ENCODE measurements at regions not wholly inside any gene's neighbourhood (a gene's known extent, or its start where the extent isn't known, plus 50 kb on each side); places are given as distances from the start of the nearest gene placed in this dataset.

DNA sequence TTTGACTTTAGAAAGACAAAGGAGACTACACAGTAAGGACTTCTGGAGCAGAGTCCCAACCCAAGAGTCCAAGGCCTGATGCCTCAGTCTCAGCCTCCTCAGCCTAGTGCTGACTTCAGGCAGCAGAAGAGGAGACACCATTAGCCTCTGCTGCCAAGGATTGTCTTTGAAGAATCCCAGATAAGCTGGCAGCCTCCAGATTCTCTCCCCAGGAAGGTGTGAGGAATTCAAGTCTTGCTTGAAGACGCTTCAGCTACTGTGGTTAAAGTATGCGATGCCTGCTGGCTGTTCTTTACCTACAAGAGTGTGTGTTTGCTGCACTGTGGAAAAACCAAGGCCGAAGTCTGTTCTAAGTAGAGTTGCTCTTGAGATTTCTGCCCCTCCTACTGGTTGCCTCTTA lies 215.9 kb upstream of the TCF21 start:
- intact Hi-C loops (cut with DNase I), result no loop called here

DNA sequence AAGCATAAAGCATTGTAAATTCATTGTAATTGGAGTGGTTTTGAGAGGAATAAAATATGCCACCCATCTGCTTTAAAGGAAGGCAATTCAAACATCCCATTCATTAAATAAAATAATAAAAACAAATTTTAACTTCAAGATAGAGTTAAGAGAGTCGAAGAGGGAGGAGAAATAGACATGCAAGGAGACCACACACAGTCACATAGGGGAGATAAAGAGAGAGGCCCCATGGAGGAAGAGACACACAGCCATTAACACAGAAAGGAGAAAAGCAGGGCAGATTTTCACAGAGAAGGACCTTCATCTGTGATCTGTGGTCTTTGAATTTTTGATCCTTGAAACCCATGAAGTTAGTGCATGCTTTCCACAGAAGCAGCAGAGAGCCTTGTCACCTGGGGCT lies 214.3 kb upstream of the TCF21 start:
- H3K4me1 ChIP-seq, result no peaks in the 10 kb centered on the region
- no peaks in the 10 kb centered on the region for H3K9me3 ChIP-seq
- intact Hi-C loops (cut with DNase I), result no loop called here
- no peaks in the 10 kb centered on the region for H3K36me3 ChIP-seq
- H3K4me3 ChIP-seq, result no peak overlapping the region
- WGBS, 2 donors, result 45 to 46% methylated on average over 1 of the region's 1 CpG
- no peak overlapping the region for H3K27ac ChIP-seq
- TF ChIP-seq EP300 (IDR thresholded peaks at IDR 0.05) (no peak), POLR2AphosphoS5 (IDR thresholded peaks at IDR 0.05) (no peak), POLR2A (IDR thresholded peaks at IDR 0.05) (no peak)
- TF ChIP-seq, protein P1, sequence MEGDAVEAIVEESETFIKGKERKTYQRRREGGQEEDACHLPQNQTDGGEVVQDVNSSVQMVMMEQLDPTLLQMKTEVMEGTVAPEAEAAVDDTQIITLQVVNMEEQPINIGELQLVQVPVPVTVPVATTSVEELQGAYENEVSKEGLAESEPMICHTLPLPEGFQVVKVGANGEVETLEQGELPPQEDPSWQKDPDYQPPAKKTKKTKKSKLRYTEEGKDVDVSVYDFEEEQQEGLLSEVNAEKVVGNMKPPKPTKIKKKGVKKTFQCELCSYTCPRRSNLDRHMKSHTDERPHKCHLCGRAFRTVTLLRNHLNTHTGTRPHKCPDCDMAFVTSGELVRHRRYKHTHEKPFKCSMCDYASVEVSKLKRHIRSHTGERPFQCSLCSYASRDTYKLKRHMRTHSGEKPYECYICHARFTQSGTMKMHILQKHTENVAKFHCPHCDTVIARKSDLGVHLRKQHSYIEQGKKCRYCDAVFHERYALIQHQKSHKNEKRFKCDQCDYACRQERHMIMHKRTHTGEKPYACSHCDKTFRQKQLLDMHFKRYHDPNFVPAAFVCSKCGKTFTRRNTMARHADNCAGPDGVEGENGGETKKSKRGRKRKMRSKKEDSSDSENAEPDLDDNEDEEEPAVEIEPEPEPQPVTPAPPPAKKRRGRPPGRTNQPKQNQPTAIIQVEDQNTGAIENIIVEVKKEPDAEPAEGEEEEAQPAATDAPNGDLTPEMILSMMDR (IDR thresholded peaks at IDR 0.05), result no peak
- DNase-seq, result no peak
- peaks cover 0 to 37% (median 2%) of the 10 kb centered on the region in 3 donors for H3K27me3 ChIP-seq

More for the DNA sequence above, 215.9 kb upstream of the TCF21 start:
- no peak overlapping the region for H3K27ac ChIP-seq
- no peaks in the 10 kb centered on the region for H3K4me1 ChIP-seq
- TF ChIP-seq EP300 (IDR thresholded peaks at IDR 0.05) (no peak), POLR2AphosphoS5 (IDR thresholded peaks at IDR 0.05) (no peak), POLR2A (IDR thresholded peaks at IDR 0.05) (no peak)
- TF ChIP-seq, protein P1 (IDR thresholded peaks at IDR 0.05), result no peak
- H3K4me3 ChIP-seq, result no peak overlapping the region
- no peaks in the 10 kb centered on the region for H3K36me3 ChIP-seq
- peaks cover 0 to 22% (median 0%) of the 10 kb centered on the region in 3 donors for H3K27me3 ChIP-seq
- no peak for DNase-seq
- 83 to 87% methylated on average over 3 of the region's 3 CpGs for WGBS, 2 donors
- H3K9me3 ChIP-seq, result no peaks in the 10 kb centered on the region

DNA sequence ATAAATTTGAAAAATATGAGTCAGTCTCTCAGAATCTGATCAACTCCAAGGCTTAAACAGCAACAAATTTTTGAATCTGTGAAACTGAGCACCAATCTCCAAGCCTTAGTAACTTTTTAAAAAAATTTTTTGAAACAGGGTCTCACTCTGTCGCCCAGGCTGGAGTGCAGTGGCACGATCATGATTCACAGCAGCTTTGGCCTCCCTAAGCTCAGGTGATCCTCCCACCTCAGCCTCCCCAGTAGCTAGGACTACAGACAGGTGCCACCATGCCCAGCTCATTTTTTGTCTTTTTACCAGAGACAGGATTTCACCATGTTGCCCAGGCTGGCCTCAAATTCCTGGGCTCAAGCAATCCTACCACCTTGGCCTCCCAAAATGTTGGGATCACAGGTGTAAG lies 207.9 kb upstream of the TCF21 start:
- 93 to 95% methylated on average over 2 of the region's 2 CpGs for WGBS, 2 donors
- Histone ChIP-seq H3K4me1 (peaks cover 0 to 25% (median 19%) of the 10 kb centered on the region in 4 donors), H3K4me3 (no peak overlapping the region), H3K27ac (no peak overlapping the region), H3K27me3 (peaks cover 0 to 72% (median 6%) of the 10 kb centered on the region in 3 donors), H3K36me3 (no peaks in the 10 kb centered on the region), H3K9me3 (no peaks in the 10 kb centered on the region)
- no peak for TF ChIP-seq EP300 (IDR thresholded peaks at IDR 0.05)
- TF ChIP-seq POLR2A (IDR thresholded peaks at IDR 0.05), result no peak
- intact Hi-C loops (cut with DNase I), result no loop called here
- DNase-seq, result no peak

DNA sequence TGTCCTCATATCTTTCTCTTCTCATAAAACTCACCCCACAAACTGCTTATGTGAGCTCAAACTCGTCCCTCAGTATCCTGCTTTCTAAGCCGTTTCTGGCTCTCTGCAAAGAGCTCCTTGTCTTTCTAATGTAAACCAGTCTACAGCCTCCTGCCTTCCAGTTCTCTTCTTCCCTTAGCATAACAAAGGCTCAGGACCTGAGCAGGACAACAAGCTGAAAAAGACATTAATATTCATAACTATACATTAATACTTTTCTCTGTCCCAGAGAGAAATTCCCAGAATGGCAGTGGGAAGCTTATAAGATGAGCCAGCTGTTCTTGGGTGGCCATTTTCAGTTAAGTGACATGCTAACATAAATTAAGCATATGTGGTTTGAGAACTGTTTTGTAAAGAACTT lies 207.0 kb upstream of the TCF21 start:
- no peak for TF ChIP-seq POLR2AphosphoS5 (IDR thresholded peaks at IDR 0.05)
- no peak for TF ChIP-seq EP300 (IDR thresholded peaks at IDR 0.05)
- no peak for TF ChIP-seq POLR2A (IDR thresholded peaks at IDR 0.05)
- TF ChIP-seq, protein P1 (IDR thresholded peaks at IDR 0.05), result no peak
- no peaks in the 10 kb centered on the region for H3K9me3 ChIP-seq
- 17 to 20% methylated on average over 2 of the region's 2 CpGs for WGBS, 2 donors
- H3K4me3 ChIP-seq, result no peak overlapping the region
- H3K27ac ChIP-seq, result no peak overlapping the region
- H3K27me3 ChIP-seq, result peaks cover 0 to 75% (median 9%) of the 10 kb centered on the region in 3 donors
- H3K36me3 ChIP-seq, result no peaks in the 10 kb centered on the region
- no peak for DNase-seq
- intact Hi-C loops (cut with DNase I), result no loop called here
- peaks cover 0 to 25% (median 19%) of the 10 kb centered on the region in 4 donors for H3K4me1 ChIP-seq

- Histone ChIP-seq H3K9me3 (no peaks in the 10 kb centered on the region), H3K36me3 (no peaks in the 10 kb centered on the region), H3K27me3 (peaks cover 0 to 75% (median 9%) of the 10 kb centered on the region in 3 donors), H3K4me1 (peaks cover 0 to 25% (median 19%) of the 10 kb centered on the region in 4 donors), H3K4me3 (no peak overlapping the region), H3K27ac (no peak overlapping the region)
- no peak for TF ChIP-seq POLR2A (IDR thresholded peaks at IDR 0.05)
- DNase-seq, result no peak
- 51 to 63% methylated on average over 5 of the region's 5 CpGs for WGBS, 2 donors
- intact Hi-C loops (cut with DNase I), result no loop called here
Observed at GRCh38 chr6:133682506-133683307, 206.2 kb upstream of the TCF21 start.

DNA sequence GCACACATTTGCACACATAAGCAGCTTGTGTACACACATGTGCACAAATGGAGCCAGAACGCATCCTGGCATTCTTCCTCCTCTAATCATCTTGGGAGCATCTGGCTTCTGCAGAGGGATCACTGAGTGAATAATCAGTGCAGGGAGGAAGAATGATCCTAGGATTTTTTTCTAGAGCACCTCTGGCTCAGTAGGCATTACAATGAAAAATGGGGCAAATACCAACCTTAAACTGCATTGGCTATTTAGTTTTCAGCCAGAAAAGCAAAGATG lies 205.7 kb upstream of the TCF21 start:
- Histone ChIP-seq H3K4me3 (no peak overlapping the region), H3K4me1 (peaks cover 0 to 25% (median 19%) of the 10 kb centered on the region in 4 donors), H3K27ac (no peak overlapping the region), H3K27me3 (peaks cover 0 to 77% (median 14%) of the 10 kb centered on the region in 3 donors), H3K9me3 (no peaks in the 10 kb centered on the region), H3K36me3 (no peaks in the 10 kb centered on the region)
- TF ChIP-seq POLR2A (IDR thresholded peaks at IDR 0.05), result no peak
- TF ChIP-seq EP300 (IDR thresholded peaks at IDR 0.05), result no peak
- TF ChIP-seq, protein P1 (IDR thresholded peaks at IDR 0.05), result no peak
- no peak for TF ChIP-seq POLR2AphosphoS5 (IDR thresholded peaks at IDR 0.05)
- DNase-seq, result no peak
- intact Hi-C loops (cut with DNase I), result no loop called here
- 49 to 58% methylated on average over 1 of the region's 1 CpG for WGBS, 2 donors

Measured in sigmoid colon (tissue), 6 donors.